Pancreas (tissue), 10 donors: ENCODE measurements at regions not wholly inside any gene's neighbourhood (a gene's known extent, or its start where the extent isn't known, plus 50 kb on each side); places are given as distances from the start of the nearest gene placed in this dataset.

Experiments used
- ATAC-seq, 4 donors: fragments of 200-7000 bp; cut with Tn5 transposase; one replicate each; pipeline versions ENCODE4 v1.8.0 to v1.9.1; 2020; ENCODE audit warnings: mild to moderate bottlenecking in 4 of 4, moderate library complexity in 4 of 4
- DNase-seq, 6 donors: peaks; one replicate each; pipeline ENCODE4 v3.0.0-alpha.2; 2020
- FAIRE-seq: peaks from 2 replicates; lab custom pipeline; 2012; peaks lifted over from hg19 to GRCh38; lab: Jason Lieb, UNC
- H3K27ac ChIP-seq, 4 donors: fragments of 200-600 bp; sonication (generic); 1 replicate in 3 of 4; 2 replicates in 1 of 4; pipeline versions ENCODE4 v1.5.0 to v1.8.0; 2020
- H3K27me3 ChIP-seq, 4 donors: fragments of 200-600 bp; one replicate each; pipeline ENCODE4 v1.8.0; 2021
- H3K36me3 ChIP-seq, 3 donors: fragments of 200-600 bp; sonication (generic) in 1 of 3; one replicate each; pipeline versions ENCODE4 v1.5.0 to v1.8.0; 2020 to 2021
- H3K4me1 ChIP-seq, 3 donors: fragments of 200-600 bp; one replicate each; pipeline ENCODE4 v1.8.0; 2021
- H3K4me3 ChIP-seq, 4 donors: fragments of 200-600 bp; sonication (generic) in 2 of 4; one replicate each; pipeline versions ENCODE4 v1.5.0 to v1.8.0; 2020 to 2021
- H3K9me3 ChIP-seq, 4 donors: fragments of 200-600 bp; one replicate each; pipeline ENCODE4 v1.8.0; 2021
- CTCF ChIP-seq, 4 donors: fragments of 200-600 bp; sonication (generic) in 3 of 4; IDR thresholded peaks; one replicate each; pipeline versions ENCODE4 v1.5.0 to v1.8.0; 2021; ENCODE audit warnings: antibody characterized with exemption in 4 of 4
- WGBS, 2 donors: extraction: QIAGEN DNeasy Blood & Tissue Kit; methylation state at CpG; one replicate each; pipeline ENCODE4 v1.1.7; 2013; 5-methylcytosine and 5-hydroxymethylcytosine counted together
- intact Hi-C, 3 donors: fragments of 100-400 bp; cut with DNase I; formaldehyde crosslinking; loops; one replicate each; pipeline versions ENCODE4 v1.11.1 to v1.14.2; 2022
- donor health status: healthy with polysubstance abuse.
- donor health status: DM: no; HTN: no; CAD: no; lungs with moderate emphysema.
- donor health status: DM: no; HTN: no; CAD: no.
- donor health status: control.
- donor health status: control.
- donor health status: Bipolar disorder and iron deficiency.
- donor health status: DM: yes; HTN: yes; CAD: no.
- donor health status: DM: no; HTN: no; CAD: no.
- donor health status: DM: no; HTN: no; CAD: no.
- donor health status: DM: yes; HTN: yes; CAD: no.

- H3K36me3 ChIP-seq, result no peaks in the 10 kb centered on the region
- H3K27me3 ChIP-seq, result no peaks in the 10 kb centered on the region
- FAIRE-seq (no peak), ATAC-seq (no peak), DNase-seq (no peak)
- H3K27ac ChIP-seq, result no peak overlapping the region
- H3K4me3 ChIP-seq, result no peak overlapping the region
- intact Hi-C loops, result loop anchor here in 1 of 3 donors (10.0 kb wide), 1 partner anchor 64 kb away; the partner anchor contains the start of gene ARHGAP35
- no peaks in the 10 kb centered on the region for H3K9me3 ChIP-seq
- no peak for TF ChIP-seq CTCF (IDR thresholded peaks at IDR 0.05)
- H3K4me1 ChIP-seq, result peaks cover 15 to 26% (median 17%) of the 10 kb centered on the region in 3 donors
- whole genome bisulfite sequencing, 2 donors, result 89 to 91% methylated on average over 5 of the region's 5 CpGs
Observed at GRCh38 chr19:46928951-46929350, 68.2 kb downstream of the ARHGAP35 start.

GRCh38 chr19:46931202-46931601, 70.4 kb downstream of the ARHGAP35 start:
- Histone ChIP-seq H3K4me3 (no peak overlapping the region), H3K9me3 (no peaks in the 10 kb centered on the region), H3K4me1 (peaks cover 0 to 7% (median 5%) of the 10 kb centered on the region in 3 donors), H3K36me3 (no peaks in the 10 kb centered on the region), H3K27me3 (no peaks in the 10 kb centered on the region), H3K27ac (no peak overlapping the region)
- DNase-seq (no peak), ATAC-seq (peak in 1 of 4 donors; percentile 36), FAIRE-seq (no peak)
- no peak for TF ChIP-seq CTCF (IDR thresholded peaks at IDR 0.05)
- WGBS, 2 donors, result 65 to 77% methylated on average over 5 of the region's 5 CpGs
- intact Hi-C loops, result no loop called here

- Histone ChIP-seq H3K27ac (no peak overlapping the region), H3K9me3 (no peaks in the 10 kb centered on the region), H3K36me3 (no peaks in the 10 kb centered on the region), H3K4me3 (no peak overlapping the region), H3K27me3 (no peaks in the 10 kb centered on the region), H3K4me1 (peaks cover 0 to 5% (median 0%) of the 10 kb centered on the region in 3 donors)
- 56 to 63% methylated on average over 2 of the region's 2 CpGs for WGBS, 2 donors
- no peak for TF ChIP-seq CTCF (IDR thresholded peaks at IDR 0.05)
- DNase-seq (no peak), ATAC-seq (no peak), FAIRE-seq (no peak)
- intact Hi-C loops, result no loop called here
Observed at GRCh38 chr19:46932346-46932745, 71.5 kb downstream of the ARHGAP35 start.

GRCh38 chr19:46935066-46935663, 74.4 kb downstream of the ARHGAP35 start:
- ATAC-seq (no peak), FAIRE-seq (no peak), DNase-seq (no peak)
- Histone ChIP-seq H3K4me1 (no peaks in the 10 kb centered on the region), H3K9me3 (no peaks in the 10 kb centered on the region), H3K27ac (no peak overlapping the region), H3K27me3 (no peaks in the 10 kb centered on the region), H3K4me3 (no peak overlapping the region), H3K36me3 (no peaks in the 10 kb centered on the region)
- no peak for TF ChIP-seq CTCF (IDR thresholded peaks at IDR 0.05)
- 76 to 81% methylated on average over 7 of the region's 7 CpGs for WGBS, 2 donors
- intact Hi-C loops, result no loop called here

GRCh38 chr19:46943150-46943946, 76.3 kb upstream of the NPAS1 start:
- Histone ChIP-seq H3K27me3 (no peaks in the 10 kb centered on the region), H3K36me3 (no peaks in the 10 kb centered on the region), H3K27ac (no peak overlapping the region), H3K9me3 (no peaks in the 10 kb centered on the region), H3K4me3 (no peak overlapping the region), H3K4me1 (peaks cover 0 to 8% (median 5%) of the 10 kb centered on the region in 3 donors)
- FAIRE-seq (no peak), DNase-seq (no peak), ATAC-seq (no peak)
- intact Hi-C loops, result no loop called here
- no peak for TF ChIP-seq CTCF (IDR thresholded peaks at IDR 0.05)
- WGBS, 2 donors, result 94 to 95% methylated on average over 10 of the region's 10 CpGs
